Vagina (tissue), 2 donors: ENCODE measurements at regions not wholly inside any gene's neighbourhood (a gene's known extent, or its start where the extent isn't known, plus 50 kb on each side); places are given as distances from the start of the nearest gene placed in this dataset.
"Not testable (repeated sequence)": the region's sequence is repeated elsewhere in the genome, so short reads cannot be mapped to it uniquely, and the experiment has no call there.

ENCODE experiments used
- CTCF ChIP-seq, 3 experiments: fragments of 450-650 bp in 2 of 3; fragments of 200-600 bp in 1 of 3; sonication (generic) in 1 of 3; IDR thresholded peaks; one replicate each; pipeline ENCODE4 v1.5.1; 2017 to 2019; ENCODE audit warnings: antibody characterized with exemption in 3 of 3, mild to moderate bottlenecking in 2 of 3, moderate library complexity in 2 of 3
- POLR2A ChIP-seq, 2 donors: fragments of 450-650 bp; IDR thresholded peaks; one replicate each; pipeline ENCODE4 v1.6.1; 2017; ENCODE audit warnings: antibody characterized with exemption in 2 of 2, mild to moderate bottlenecking in 2 of 2, moderate library complexity in 2 of 2
- POLR2AphosphoS5 ChIP-seq, 2 donors: sonication (generic); formaldehyde crosslinking; IDR thresholded peaks; one replicate each; pipeline ENCODE4 v1.9.0; 2017; ENCODE audit warnings: antibody characterized with exemption in 2 of 2, mild to moderate bottlenecking in 2 of 2, low read depth in 1 of 2; ENCODE audit not compliant: insufficient read depth in 1 of 2

- TF ChIP-seq CTCF (IDR thresholded peaks at IDR 0.05); POLR2A (IDR thresholded peaks at IDR 0.05); POLR2AphosphoS5 (IDR thresholded peaks at IDR 0.05; ENCODE audit: insufficient read depth in 1 of 2, low read depth in 1 of 2): not testable (repeated sequence)
Observed at GRCh38 chr2:58752507-58752906, 511.4 kb upstream of the FANCL start.
